Coronary artery (tissue), 2 donors: ENCODE measurements at regions not wholly inside any gene's neighbourhood (a gene's known extent, or its start where the extent isn't known, plus 50 kb on each side); places are given as distances from the start of the nearest gene placed in this dataset.
A peak's percentile ranks its signal among the peaks of the same experiment; 100 is the strongest.

Experiments used
- DNase-seq: peaks from one replicate; pipeline ENCODE4 v3.0.0-alpha.2; 2017; ENCODE audit warnings: low spot score
- H3K27ac ChIP-seq, 2 donors: fragments of 200-600 bp; sonication (generic); one replicate each; pipeline ENCODE4 v1.5.1; 2016 to 2019
- H3K4me3 ChIP-seq: fragments of 200-600 bp; sonication (generic); 2 replicates; pipeline ENCODE4 v1.5.1; 2016; ENCODE audit warnings: mild to moderate bottlenecking, moderate library complexity
- CTCF ChIP-seq: fragments of 200-600 bp; sonication (generic); IDR thresholded peaks from one replicate; pipeline ENCODE4 v1.5.1; 2019; ENCODE audit warnings: antibody characterized with exemption

- no peak overlapping the region for H3K27ac ChIP-seq
- no peak for DNase-seq
- no peak for TF ChIP-seq CTCF
- H3K4me3 ChIP-seq, result no peak overlapping the region
Observed at GRCh38 chr9:16136961-16137360, 584.1 kb downstream of the CCDC171 start.

- no peak overlapping the region for H3K4me3 ChIP-seq
- TF ChIP-seq CTCF, result no peak
- DNase-seq, result no peak
- peak overlapping the region in 1 of 2 donors; percentile 51 for H3K27ac ChIP-seq
Observed at GRCh38 chr9:16138561-16139491, 586.0 kb downstream of the CCDC171 start.

- peak overlapping the region in 1 of 2 donors; percentile 51 for H3K27ac ChIP-seq
- no peak for DNase-seq
- no peak for TF ChIP-seq CTCF
- H3K4me3 ChIP-seq, result no peak overlapping the region
Observed at GRCh38 chr9:16139774-16140173, 586.9 kb downstream of the CCDC171 start.

DNA sequence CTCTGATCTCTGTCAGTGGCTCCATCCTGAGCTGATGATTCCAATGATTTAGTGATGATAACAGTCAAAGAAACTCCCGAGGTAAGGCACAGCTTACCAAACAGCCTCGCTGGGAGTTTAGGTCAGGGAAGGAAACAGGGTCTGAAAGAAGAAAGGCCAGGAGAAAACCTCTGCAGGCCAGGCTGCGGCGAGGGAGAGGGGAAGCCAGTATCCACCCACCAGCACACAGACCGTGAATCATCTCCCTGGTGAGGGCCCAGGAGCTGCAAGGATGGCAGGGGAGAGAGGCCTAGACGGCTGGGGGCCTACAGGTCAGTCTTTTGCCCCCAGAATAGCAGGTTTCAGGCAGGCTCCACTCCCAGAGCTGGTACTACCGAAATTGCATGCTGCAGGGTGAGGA lies 590.5 kb downstream of the CCDC171 start:
- Histone ChIP-seq H3K4me3 (no peak overlapping the region), H3K27ac (no peak overlapping the region)
- TF ChIP-seq CTCF, result no peak
- DNase-seq, result no peak

DNA sequence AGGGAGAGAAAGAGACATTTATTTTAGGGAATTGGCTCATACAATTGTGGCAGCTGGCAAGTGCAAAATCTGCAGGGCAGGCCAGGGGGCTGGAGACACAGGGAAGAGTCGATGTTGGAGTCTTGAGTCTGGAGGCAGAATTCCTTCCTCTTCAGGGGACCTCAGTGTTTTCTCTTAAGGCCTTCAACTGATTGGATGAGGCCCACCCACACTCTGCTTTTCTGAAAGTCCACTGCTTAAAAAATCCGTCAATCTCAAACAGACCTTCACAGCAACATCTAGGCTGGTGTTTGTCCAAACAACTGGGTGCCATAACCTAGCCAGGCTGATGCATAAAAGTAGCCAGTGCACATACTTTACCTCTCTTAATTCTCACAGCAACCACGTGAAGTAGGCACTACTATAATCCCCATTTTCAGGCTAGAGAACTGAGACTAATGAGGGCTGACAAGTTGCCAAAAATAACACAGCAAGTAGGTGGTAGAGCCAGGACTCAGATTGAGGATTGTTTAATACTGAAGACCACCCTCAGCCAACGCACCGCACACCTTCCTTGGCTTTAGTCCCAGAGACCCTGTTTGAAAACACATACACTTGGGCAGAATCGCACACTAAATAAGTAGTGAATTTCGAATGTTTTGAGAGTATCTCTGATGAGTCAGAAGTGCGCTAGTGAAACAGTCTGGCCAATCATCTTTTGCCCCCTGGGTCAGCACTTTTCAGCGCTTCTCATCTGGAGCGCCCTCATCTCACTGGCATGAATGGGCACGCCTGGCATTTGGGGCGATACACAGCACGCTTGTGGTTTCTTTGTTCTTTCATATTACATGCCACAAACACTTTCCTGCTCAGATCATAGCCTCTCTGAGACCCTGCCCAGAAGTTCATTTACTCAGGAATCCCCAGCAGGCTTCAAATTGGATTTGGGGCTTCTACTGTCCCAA lies 591.4 kb downstream of the CCDC171 start:
- Histone ChIP-seq H3K27ac (no peak overlapping the region), H3K4me3 (no peak overlapping the region)
- DNase-seq, result no peak
- TF ChIP-seq CTCF, result no peak

DNA sequence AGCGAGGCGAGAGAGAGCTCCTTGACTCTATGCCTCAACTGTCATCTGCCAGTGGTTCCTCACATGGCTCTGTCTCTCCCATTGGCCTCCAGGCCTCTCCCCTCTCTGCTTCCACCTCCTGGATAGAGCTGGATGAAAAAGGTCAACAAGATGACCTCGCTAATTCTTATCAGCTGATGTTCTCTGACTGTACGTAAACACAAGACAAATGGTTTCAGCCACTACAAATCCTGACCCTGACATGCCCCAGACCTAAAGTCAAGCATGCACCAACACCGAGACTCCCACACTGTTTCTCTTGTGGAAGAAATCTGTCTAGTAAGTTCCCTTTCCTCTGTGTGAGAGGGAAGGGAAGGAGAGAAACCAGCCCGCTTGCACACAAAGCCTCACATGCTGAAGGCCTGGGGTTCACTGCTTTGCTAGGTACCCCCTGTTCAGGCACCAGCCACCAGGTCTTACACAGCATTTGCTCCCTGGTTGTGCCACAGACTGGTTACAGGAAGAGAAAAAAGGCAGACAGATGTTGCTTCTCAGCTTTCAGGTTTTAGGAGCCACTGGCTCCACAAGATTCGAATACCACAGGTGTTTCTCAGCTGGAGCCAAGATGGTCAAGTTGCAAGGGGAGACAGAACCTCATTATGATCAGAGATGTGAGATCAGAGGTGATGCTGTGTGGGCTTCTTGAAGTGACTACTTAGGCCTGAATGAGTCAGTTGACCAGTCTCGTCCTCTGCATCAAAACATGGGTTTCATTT lies 592.5 kb downstream of the CCDC171 start:
- no peak overlapping the region for H3K27ac ChIP-seq
- DNase-seq, result no peak

More for the DNA sequence above, 592.5 kb downstream of the CCDC171 start:
- no peak overlapping the region for H3K4me3 ChIP-seq
- TF ChIP-seq CTCF, result no peak
